ENCODE measurements at regions not wholly inside any gene's neighbourhood (a gene's known extent, or its start where the extent isn't known, plus 50 kb on each side); places are given as distances from the start of the nearest gene placed in this dataset.
"Not testable (repeated sequence)": the region's sequence is repeated elsewhere in the genome, so short reads cannot be mapped to it uniquely, and the experiment has no call there.

GRCh38 chr4:174183259-174183658 is 100.2 kb downstream of the FBXO8 start:
- DNase-seq (ENCODE audit: low spot score), result no peak

DNA sequence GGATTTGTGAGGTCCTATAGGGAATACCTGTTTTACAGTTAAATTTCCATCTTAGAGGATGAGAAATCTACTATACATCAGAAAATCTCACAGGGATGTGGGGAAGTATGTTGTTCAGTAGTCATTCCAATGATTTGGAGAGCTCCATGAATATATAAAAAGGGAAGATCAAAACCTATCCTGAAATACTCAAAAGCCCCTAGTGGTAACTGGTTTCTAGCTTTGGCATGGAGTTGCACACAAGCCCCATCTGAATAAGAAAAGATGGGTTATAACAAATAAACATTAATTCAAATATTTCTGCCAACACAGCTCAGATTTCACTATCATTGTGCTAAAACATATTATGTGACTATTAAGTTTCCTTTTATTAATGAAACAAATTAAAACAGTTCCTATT is 101.6 kb downstream of the FBXO8 start:
- DNase-seq (ENCODE audit: low spot score), result no peak

DNA sequence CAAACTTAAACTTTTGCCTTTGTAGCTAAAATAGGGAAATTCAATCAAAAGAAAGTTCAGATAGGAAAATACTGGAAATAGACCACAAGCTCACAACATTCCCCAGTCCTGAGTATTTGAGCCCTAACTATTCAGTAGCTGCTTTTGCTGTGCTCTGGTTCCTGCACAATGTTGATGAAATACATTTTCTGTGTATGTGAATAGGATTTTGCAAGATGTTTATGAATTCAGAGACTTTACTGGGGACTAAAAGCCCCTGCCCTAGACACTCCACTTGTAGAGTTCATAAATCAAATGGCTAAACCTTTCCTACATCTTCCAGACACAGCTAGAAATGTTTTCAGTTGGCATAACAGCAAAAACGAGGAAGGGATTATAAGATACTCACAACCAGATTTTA is 105.9 kb downstream of the FBXO8 start:
- DNase-seq (ENCODE audit: low spot score), result no peak

- not testable (repeated sequence) for DNase-seq (ENCODE audit: low spot score)
Observed at GRCh38 chr4:174175836-174176235, 107.6 kb downstream of the FBXO8 start.

GRCh38 chr4:174173360-174173759 is 110.1 kb downstream of the FBXO8 start:
- no peak for DNase-seq (ENCODE audit: low spot score)

DNA sequence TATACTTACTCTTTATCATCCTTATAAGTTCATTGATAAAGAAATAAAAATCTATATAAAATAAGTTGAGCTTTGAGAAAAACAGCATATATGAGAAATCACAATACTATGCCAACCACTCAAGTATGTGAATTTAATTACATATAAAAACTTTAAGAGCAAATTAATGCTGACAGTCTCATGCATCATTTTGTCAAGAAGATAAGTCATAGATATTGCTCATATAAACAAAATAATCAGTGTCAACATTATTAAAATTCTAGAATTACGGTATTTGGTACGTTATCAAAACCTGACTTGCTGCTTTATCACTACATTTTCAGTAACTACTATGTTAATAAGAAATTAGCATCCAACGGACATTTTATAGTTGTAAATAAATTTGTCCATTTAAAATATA is 111.2 kb downstream of the FBXO8 start:
- DNase-seq (ENCODE audit: low spot score), result no peak

GRCh38 chr4:174170906-174171305 is 112.6 kb downstream of the FBXO8 start:
- DNase-seq (ENCODE audit: low spot score), result no peak

- DNase-seq (ENCODE audit: low spot score), result no peak
Observed at GRCh38 chr4:174170091-174170490, 113.4 kb downstream of the FBXO8 start.

GRCh38 chr4:174157106-174157607 is 126.3 kb downstream of the FBXO8 start:
- DNase-seq (ENCODE audit: low spot score), result no peak

- DNase-seq (ENCODE audit: low spot score), result peak; percentile 39
Observed at GRCh38 chr4:174156239-174156826, 127.1 kb downstream of the FBXO8 start.

DNA sequence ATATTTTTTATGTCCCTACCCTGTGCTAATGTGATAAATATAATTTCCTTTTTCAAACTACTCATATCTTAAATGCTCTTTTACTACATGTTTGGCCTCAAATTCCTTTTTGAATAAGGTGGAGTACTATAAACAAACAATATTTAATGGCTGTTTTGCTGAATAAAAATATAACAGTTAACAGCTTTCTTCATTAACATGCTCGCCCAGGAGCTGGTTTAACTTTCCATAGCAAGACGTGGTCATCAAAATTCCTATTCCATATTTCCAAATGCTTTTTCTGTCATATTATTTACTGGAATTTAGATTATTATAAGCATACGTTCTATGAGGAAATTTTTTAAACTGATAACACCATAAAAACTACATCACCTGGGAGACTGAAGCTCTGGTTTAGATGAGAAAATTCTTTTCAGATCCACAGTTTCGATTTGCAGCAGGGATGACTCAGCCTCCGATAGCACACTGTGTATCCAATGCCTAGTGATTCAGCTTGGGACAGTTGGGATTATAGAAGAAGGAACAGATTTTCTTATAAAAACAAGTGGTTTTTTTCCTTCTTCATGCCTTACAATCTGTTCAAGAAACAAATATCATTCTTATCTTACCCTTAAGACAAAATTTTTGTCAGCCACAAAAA is 129.1 kb downstream of the FBXO8 start:
- no peak for DNase-seq (ENCODE audit: low spot score)

GRCh38 chr4:174152717-174153466 is 130.6 kb downstream of the FBXO8 start:
- DNase-seq (ENCODE audit: low spot score), result peak; percentile 11

GRCh38 chr4:174147863-174148262 is 135.6 kb downstream of the FBXO8 start:
- DNase-seq (ENCODE audit: low spot score), result no peak

GRCh38 chr4:174144106-174144505 is 139.4 kb downstream of the FBXO8 start:
- no peak for DNase-seq (ENCODE audit: low spot score)

DNA sequence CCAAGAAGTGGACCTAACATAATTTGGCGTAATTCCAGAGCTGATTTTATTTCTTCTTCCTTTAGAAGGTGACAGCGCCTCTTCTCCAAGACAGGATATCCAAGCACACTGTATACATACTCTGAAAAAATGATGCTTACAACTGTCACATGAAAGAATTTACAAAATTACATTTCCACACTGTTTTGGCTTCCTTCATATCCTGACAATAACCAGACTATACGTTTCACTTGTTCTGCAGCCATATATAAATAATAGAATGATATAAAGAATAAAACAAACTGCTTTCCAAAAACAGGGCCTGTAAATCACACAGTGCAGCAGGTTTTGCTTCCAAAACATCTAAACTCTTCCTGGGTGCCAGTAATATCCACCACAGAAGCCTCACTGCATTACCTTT is 141.6 kb downstream of the FBXO8 start:
- DNase-seq (ENCODE audit: low spot score), result no peak

- DNase-seq (ENCODE audit: low spot score), result no peak
Observed at GRCh38 chr4:174138616-174139015, 144.9 kb downstream of the FBXO8 start.

DNA sequence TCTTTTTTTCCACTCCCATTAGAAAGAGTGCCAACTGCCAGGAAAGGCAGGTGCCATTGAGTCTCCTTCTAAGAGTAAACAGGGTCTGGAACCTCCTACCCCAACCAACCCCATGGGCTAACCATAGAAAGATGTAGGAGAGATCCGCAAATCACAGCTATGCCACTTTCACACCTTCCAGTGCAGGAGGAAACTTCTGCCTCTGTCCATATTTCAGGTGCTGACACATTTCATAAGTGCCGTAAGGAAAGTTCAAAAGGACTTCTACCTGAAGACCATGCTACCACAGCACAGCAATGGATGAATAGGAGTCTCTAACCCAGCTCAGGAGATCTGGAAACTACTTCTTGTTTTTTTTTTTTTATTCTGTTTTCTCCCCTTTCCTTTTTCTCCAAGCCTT is 145.8 kb downstream of the FBXO8 start:
- no peak for DNase-seq (ENCODE audit: low spot score)

DNA sequence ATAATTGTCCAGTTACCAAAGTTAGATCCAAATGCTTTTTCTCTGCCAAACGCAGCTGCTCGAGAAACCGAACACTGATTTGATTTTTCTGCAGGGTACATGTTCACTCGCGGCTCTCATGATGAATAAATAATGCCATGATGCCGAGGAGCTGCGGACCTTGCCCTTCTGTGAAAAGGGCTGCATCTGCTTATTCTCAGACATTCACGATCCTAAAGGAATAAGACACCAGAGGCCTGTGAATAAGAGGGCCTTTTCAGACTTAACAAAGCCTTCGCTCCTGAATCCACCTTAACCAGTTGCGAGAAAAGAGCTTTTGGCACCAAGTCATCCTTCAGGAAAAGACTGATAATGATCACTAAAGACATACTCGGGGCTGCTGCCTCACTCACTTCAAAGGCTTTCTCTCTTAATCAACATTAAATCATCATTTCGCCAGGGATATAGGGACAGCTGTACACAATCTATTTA is 147.5 kb downstream of the FBXO8 start:
- DNase-seq (ENCODE audit: low spot score), result no peak

DNA sequence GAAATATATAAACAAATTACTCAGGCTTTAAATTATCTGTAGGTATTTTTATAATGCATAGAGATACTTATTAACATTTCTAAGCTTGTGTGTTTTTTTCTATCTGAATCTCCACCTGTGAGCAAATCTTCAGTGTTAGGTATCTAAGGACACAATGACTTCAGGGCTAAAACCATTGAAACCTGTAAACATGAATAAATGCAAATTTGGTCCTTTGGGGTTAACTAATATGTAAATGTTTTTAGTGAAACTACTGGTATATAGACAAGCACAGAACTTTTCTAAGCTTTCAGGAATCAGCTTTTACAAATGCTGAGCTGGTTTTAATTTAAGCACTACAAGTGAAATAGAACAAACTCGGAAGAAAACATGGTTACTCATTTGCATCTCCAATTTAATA is 147.9 kb downstream of the FBXO8 start:
- DNase-seq (ENCODE audit: low spot score), result no peak

- no peak for DNase-seq (ENCODE audit: low spot score)
Observed at GRCh38 chr4:174134361-174134760, 149.1 kb downstream of the FBXO8 start.

DNA sequence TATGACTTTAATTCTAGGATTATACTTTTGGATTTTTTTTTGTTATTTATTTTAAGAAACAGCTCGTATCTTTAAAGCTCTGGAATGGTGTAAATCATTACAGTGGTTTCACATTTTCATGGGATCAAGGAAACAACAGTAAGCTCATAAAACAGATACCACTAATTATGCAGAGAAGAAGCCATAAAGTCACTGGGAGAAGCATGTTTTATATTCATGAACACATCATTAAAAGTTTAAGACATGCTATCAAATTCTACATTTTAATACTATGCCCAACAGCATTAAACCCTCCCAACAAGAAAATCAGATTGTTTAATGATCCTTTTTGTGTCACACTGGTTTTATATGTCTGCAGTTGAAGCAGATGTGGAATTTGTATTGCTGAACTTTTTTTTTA is 149.9 kb downstream of the FBXO8 start:
- DNase-seq (ENCODE audit: low spot score), result no peak

- no peak for DNase-seq (ENCODE audit: low spot score)
Observed at GRCh38 chr4:174131901-174132300, 151.6 kb downstream of the FBXO8 start.

DNA sequence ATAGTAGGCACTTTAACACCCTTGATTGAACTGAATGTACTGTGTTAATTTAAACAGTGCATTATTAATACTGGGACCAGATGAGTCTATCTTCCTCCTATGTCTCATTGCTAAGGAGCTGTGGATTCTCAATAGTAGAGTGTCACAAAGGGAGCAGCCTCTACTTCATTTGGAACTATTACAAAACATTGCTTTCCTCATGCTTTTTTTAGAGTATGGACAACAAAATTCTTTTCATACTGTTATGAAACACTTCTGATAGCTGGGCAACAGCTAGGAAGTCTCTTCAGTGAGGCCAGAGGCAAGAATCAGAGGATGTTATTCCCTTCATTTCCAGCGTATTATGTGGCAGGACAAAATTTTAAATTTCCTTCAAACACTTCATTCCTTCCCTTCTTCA is 160.8 kb downstream of the FBXO8 start:
- DNase-seq (ENCODE audit: low spot score), result no peak
